ENCODE measurements at regions not wholly inside any gene's neighbourhood (a gene's known extent, or its start where the extent isn't known, plus 50 kb on each side); places are given as distances from the start of the nearest gene placed in this dataset.

- ChIA-PET CTCF (no interaction called here), POLR2A (no interaction called here)
- H3K4me3 ChIP-seq (ENCODE audit: low read depth, low read length), result no peak overlapping the region
- DNase-seq (ENCODE audit: low read depth, low spot score), result no peak
- no peak for TF ChIP-seq CTCF (IDR thresholded peaks at IDR 0.05; ENCODE audit: insufficient read depth, low read length, missing control alignments)
Observed at GRCh38 chr4:117302226-117302625, 216.8 kb upstream of the TRAM1L1 start.

GRCh38 chr4:117311215-117311614, 225.8 kb upstream of the TRAM1L1 start:
- H3K4me3 ChIP-seq (ENCODE audit: low read depth, low read length), result no peak overlapping the region
- CTCF ChIA-PET, result no interaction called here
- POLR2A ChIA-PET, result no interaction called here
- no peak for DNase-seq (ENCODE audit: low read depth, low spot score)
- TF ChIP-seq CTCF (IDR thresholded peaks at IDR 0.05; ENCODE audit: insufficient read depth, low read length, missing control alignments), result no peak

GRCh38 chr4:117311989-117312388, 226.6 kb upstream of the TRAM1L1 start:
- ChIA-PET CTCF (no interaction called here), POLR2A (no interaction called here)
- DNase-seq (ENCODE audit: low read depth, low spot score), result no peak
- H3K4me3 ChIP-seq (ENCODE audit: low read depth, low read length), result no peak overlapping the region
- no peak for TF ChIP-seq CTCF (IDR thresholded peaks at IDR 0.05; ENCODE audit: insufficient read depth, low read length, missing control alignments)

- H3K4me3 ChIP-seq (ENCODE audit: low read depth, low read length), result no peak overlapping the region
- TF ChIP-seq CTCF (IDR thresholded peaks at IDR 0.05; ENCODE audit: insufficient read depth, low read length, missing control alignments), result no peak
- DNase-seq (ENCODE audit: low read depth, low spot score), result peak; percentile 24
- POLR2A ChIA-PET, result no interaction called here
- CTCF ChIA-PET, result no interaction called here
Observed at GRCh38 chr4:117324851-117325491, 239.6 kb upstream of the TRAM1L1 start.

- H3K4me3 ChIP-seq (ENCODE audit: low read depth, low read length), result no peak overlapping the region
- ChIA-PET POLR2A (no interaction called here), CTCF (interaction anchor here (0.6 kb wide), 1 partner anchor 75 kb away, joined by 3 read pairs; no protein-coding TSS in a partner anchor)
- no peak for TF ChIP-seq CTCF (IDR thresholded peaks at IDR 0.05; ENCODE audit: insufficient read depth, low read length, missing control alignments)
- no peak for DNase-seq (ENCODE audit: low read depth, low spot score)
Observed at GRCh38 chr4:117326091-117326490, 240.7 kb upstream of the TRAM1L1 start.

GRCh38 chr4:117327491-117327890, 242.1 kb upstream of the TRAM1L1 start:
- DNase-seq (ENCODE audit: low read depth, low spot score), result no peak
- ChIA-PET POLR2A (no interaction called here), CTCF (no interaction called here)

More at GRCh38 chr4:117327491-117327890, 242.1 kb upstream of the TRAM1L1 start:
- H3K4me3 ChIP-seq (ENCODE audit: low read depth, low read length), result no peak overlapping the region
- TF ChIP-seq CTCF (IDR thresholded peaks at IDR 0.05; ENCODE audit: insufficient read depth, low read length, missing control alignments), result no peak

All from AG04449 (cell line).